ENCODE measurements at regions not wholly inside any gene's neighbourhood (a gene's known extent, or its start where the extent isn't known, plus 50 kb on each side); places are given as distances from the start of the nearest gene placed in this dataset.
A peak's percentile ranks its signal among the peaks of the same experiment; 100 is the strongest.

- no peak for DNase-seq
These were observed 117.8 kb upstream of the NEDD9 start for GRCh38 chr6:11350294-11350693.

GRCh38 chr6:11349880-11350279, 117.4 kb upstream of the NEDD9 start:
- no peak for DNase-seq

GRCh38 chr6:11346516-11346915, 114.0 kb upstream of the NEDD9 start:
- no peak for DNase-seq

- no peak for DNase-seq
These were observed 113.1 kb upstream of the NEDD9 start for GRCh38 chr6:11345536-11345935.

- no peak for DNase-seq
These were observed 111.7 kb upstream of the NEDD9 start for GRCh38 chr6:11343963-11344723.

GRCh38 chr6:11341867-11342266, 109.4 kb upstream of the NEDD9 start:
- DNase-seq: no peak

- DNase-seq: no peak
These were observed 108.8 kb upstream of the NEDD9 start for GRCh38 chr6:11341303-11341702.

- no peak for DNase-seq
These were observed 106.9 kb upstream of the NEDD9 start for GRCh38 chr6:11339380-11339779.

- DNase-seq: no peak
These were observed 104.8 kb upstream of the NEDD9 start for GRCh38 chr6:11337306-11337705.

- DNase-seq: no peak
These were observed 103.4 kb upstream of the NEDD9 start for GRCh38 chr6:11335826-11336225.

- peak; percentile 26 to 69 for DNase-seq
These were observed 100.8 kb upstream of the NEDD9 start for GRCh38 chr6:11333132-11333849.

GRCh38 chr6:11332463-11332862, 100.0 kb upstream of the NEDD9 start:
- DNase-seq: no peak

- no peak for DNase-seq
These were observed 98.6 kb upstream of the NEDD9 start for GRCh38 chr6:11331111-11331510.

GRCh38 chr6:11330413-11330760, 97.9 kb upstream of the NEDD9 start:
- no peak for DNase-seq

- DNase-seq: no peak
These were observed 97.4 kb upstream of the NEDD9 start for GRCh38 chr6:11329726-11330412.

- no peak for DNase-seq
These were observed 96.3 kb upstream of the NEDD9 start for GRCh38 chr6:11328613-11329247.

GRCh38 chr6:11327961-11328360, 95.5 kb upstream of the NEDD9 start:
- DNase-seq: no peak

- no peak for DNase-seq
These were observed 93.6 kb upstream of the NEDD9 start for GRCh38 chr6:11326116-11326515.

- DNase-seq: no peak
These were observed 92.1 kb upstream of the NEDD9 start for GRCh38 chr6:11324453-11325015.

GRCh38 chr6:11323666-11324452, 91.4 kb upstream of the NEDD9 start:
- DNase-seq: no peak

GRCh38 chr6:11322252-11322885, 89.9 kb upstream of the NEDD9 start:
- no peak for DNase-seq

Measured in SHP77 (cell line).